Stomach smooth muscle (tissue), 2 donors: ENCODE measurements at regions not wholly inside any gene's neighbourhood (a gene's known extent, or its start where the extent isn't known, plus 50 kb on each side); places are given as distances from the start of the nearest gene placed in this dataset.

Experiments
- H3K27ac ChIP-seq: one replicate; pipeline ENCODE4 v1.7.0; 2013; ENCODE audit warnings: mild to moderate bottlenecking, low read length, inconsistent platforms
- H3K27me3 ChIP-seq, 2 donors: one replicate each; pipeline ENCODE4 v1.7.0; 2013; ENCODE audit warnings: low read length in 2 of 2; ENCODE audit not compliant: insufficient read depth in 2 of 2, control insufficient read depth in 1 of 2
- H3K36me3 ChIP-seq, 2 donors: one replicate each; pipeline ENCODE4 v1.7.0; 2013; ENCODE audit warnings: low read length in 2 of 2; ENCODE audit not compliant: control insufficient read depth in 2 of 2, insufficient read depth in 2 of 2
- H3K4me1 ChIP-seq: one replicate; pipeline ENCODE4 v1.7.0; 2013; ENCODE audit warnings: low read length; ENCODE audit not compliant: control insufficient read depth, insufficient read depth
- H3K4me3 ChIP-seq, 2 donors: one replicate each; pipeline ENCODE4 v1.7.0; 2013; ENCODE audit warnings: low read length in 2 of 2
- H3K9ac ChIP-seq, 2 donors: one replicate each; pipeline ENCODE4 v1.7.0; 2013; ENCODE audit warnings: low read length in 2 of 2, mild to moderate bottlenecking in 1 of 2
- H3K9me3 ChIP-seq, 2 donors: one replicate each; pipeline ENCODE4 v1.7.0; 2013; ENCODE audit warnings: low read length in 2 of 2; ENCODE audit not compliant: control insufficient read depth in 2 of 2
- donor health status: healthy.
- donor health status: Pancreatic carcinoma.

- Histone ChIP-seq H3K9me3 (peaks cover 0 to 3% of the 10 kb centered on the region in 2 donors), H3K27me3 (no peaks in the 10 kb centered on the region), H3K4me3 (no peak overlapping the region), H3K9ac (no peak overlapping the region), H3K36me3 (no peaks in the 10 kb centered on the region), H3K4me1 (no peaks in the 10 kb centered on the region), H3K27ac (no peak overlapping the region)
Measured at GRCh38 chr7:70937424-70937823, 194.5 kb upstream of the GALNT17 start.

- Histone ChIP-seq H3K9me3 (peaks cover 0 to 3% of the 10 kb centered on the region in 2 donors), H3K4me3 (no peak overlapping the region), H3K27me3 (no peaks in the 10 kb centered on the region), H3K4me1 (no peaks in the 10 kb centered on the region), H3K36me3 (no peaks in the 10 kb centered on the region), H3K27ac (no peak overlapping the region), H3K9ac (no peak overlapping the region)
Measured at GRCh38 chr7:70940597-70940996, 191.3 kb upstream of the GALNT17 start.

GRCh38 chr7:70942791-70943190 lies 189.2 kb upstream of the GALNT17 start:
- no peak overlapping the region for H3K27ac ChIP-seq
- H3K9ac ChIP-seq: no peak overlapping the region
- no peak overlapping the region for H3K4me3 ChIP-seq
- peaks cover 0 to 3% of the 10 kb centered on the region in 2 donors for H3K9me3 ChIP-seq
- no peaks in the 10 kb centered on the region for H3K27me3 ChIP-seq
- no peaks in the 10 kb centered on the region for H3K36me3 ChIP-seq
- no peaks in the 10 kb centered on the region for H3K4me1 ChIP-seq

GRCh38 chr7:70944516-70944915 lies 187.4 kb upstream of the GALNT17 start:
- Histone ChIP-seq H3K36me3 (no peaks in the 10 kb centered on the region), H3K27me3 (no peaks in the 10 kb centered on the region), H3K27ac (no peak overlapping the region), H3K4me1 (no peaks in the 10 kb centered on the region), H3K9me3 (peaks cover 0 to 7% of the 10 kb centered on the region in 2 donors), H3K9ac (no peak overlapping the region), H3K4me3 (no peak overlapping the region)

DNA sequence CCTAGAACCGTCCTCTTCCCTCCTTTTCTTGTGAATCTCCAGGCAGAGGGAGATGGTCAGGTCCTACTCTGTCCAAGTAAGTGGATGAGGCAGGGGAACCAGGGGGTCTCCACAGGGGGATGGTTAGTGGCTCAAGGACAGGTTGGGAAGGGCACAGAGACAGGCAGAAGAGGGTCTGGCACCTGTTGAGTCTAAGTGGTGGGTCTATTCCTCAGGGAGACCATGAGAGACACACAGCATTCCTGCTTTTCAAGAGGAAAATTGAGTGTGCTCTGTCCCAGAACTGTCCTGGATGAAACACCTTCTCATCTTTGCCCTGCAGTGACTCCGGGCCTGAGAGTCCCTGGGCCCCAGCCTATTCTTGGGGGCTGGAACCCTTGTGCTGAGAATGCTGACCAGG lies 184.8 kb upstream of the GALNT17 start:
- Histone ChIP-seq H3K27me3 (no peaks in the 10 kb centered on the region), H3K9ac (no peak overlapping the region), H3K36me3 (no peaks in the 10 kb centered on the region), H3K9me3 (peaks cover 0 to 10% of the 10 kb centered on the region in 2 donors), H3K4me1 (no peaks in the 10 kb centered on the region), H3K4me3 (no peak overlapping the region), H3K27ac (no peak overlapping the region)

DNA sequence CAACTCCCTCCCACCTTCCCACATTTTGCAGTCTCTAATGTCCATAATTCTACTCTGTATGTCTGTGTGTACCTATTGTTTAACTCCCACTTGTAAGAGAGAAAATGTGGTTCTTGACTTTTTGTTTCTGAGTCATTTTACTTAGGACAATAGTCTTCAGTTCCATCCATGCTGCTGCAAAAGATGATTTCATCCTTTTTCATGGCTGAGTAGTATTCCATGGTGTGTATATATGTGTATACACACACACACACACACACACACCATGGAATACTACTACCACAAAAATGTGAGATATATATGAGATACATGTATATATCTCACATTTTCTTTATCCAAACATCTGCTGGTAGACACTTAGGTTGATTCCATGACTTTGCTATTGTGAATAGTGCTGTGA lies 182.1 kb upstream of the GALNT17 start:
- H3K36me3 ChIP-seq: no peaks in the 10 kb centered on the region
- H3K4me1 ChIP-seq: no peaks in the 10 kb centered on the region
- H3K27ac ChIP-seq: no peak overlapping the region
- H3K4me3 ChIP-seq: no peak overlapping the region
- H3K27me3 ChIP-seq: no peaks in the 10 kb centered on the region
- H3K9ac ChIP-seq: no peak overlapping the region
- peaks cover 0 to 10% of the 10 kb centered on the region in 2 donors for H3K9me3 ChIP-seq

DNA sequence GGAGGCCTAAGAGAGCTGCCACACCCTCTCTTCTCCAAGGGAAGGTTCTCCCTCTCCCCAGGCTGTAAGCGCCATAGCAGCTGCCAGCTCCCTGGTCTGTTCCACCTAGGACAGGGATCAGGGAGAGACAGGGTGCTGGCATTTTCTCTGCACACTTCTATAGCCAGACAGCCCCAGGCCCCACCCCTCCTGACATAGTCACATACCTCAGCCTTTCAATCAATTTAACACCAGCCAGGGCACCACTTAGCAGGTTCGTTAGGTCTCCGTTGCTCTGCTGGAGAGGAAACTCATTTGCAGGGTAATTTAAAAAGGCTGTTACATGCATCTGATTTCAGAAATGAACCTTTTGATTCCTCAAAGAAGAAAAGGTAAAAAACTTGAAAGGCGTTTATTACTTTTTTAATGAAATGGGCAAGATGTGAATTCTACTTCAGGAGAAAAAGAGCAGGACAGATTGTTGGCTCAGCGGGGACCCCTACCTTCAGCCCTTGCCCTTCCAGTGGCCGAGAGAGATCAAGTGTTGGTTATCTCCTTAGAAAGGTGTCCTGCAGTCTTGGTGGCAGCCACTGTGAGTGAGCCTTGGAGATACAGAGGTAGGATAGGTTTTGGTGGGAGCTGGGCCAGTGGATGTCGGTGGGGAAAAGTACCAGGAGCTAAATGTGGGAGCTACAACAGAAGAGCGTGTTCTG lies 180.5 kb upstream of the GALNT17 start:
- no peaks in the 10 kb centered on the region for H3K4me1 ChIP-seq
- H3K36me3 ChIP-seq: no peaks in the 10 kb centered on the region
- H3K27ac ChIP-seq: no peak overlapping the region
- H3K9ac ChIP-seq: no peak overlapping the region
- peaks cover 0 to 10% of the 10 kb centered on the region in 2 donors for H3K9me3 ChIP-seq
- no peak overlapping the region for H3K4me3 ChIP-seq
- H3K27me3 ChIP-seq: no peaks in the 10 kb centered on the region

GRCh38 chr7:70952311-70952710 lies 179.6 kb upstream of the GALNT17 start:
- Histone ChIP-seq H3K36me3 (no peaks in the 10 kb centered on the region), H3K9me3 (peaks cover 0 to 10% of the 10 kb centered on the region in 2 donors), H3K27me3 (no peaks in the 10 kb centered on the region), H3K9ac (no peak overlapping the region), H3K4me1 (no peaks in the 10 kb centered on the region), H3K4me3 (no peak overlapping the region), H3K27ac (no peak overlapping the region)

GRCh38 chr7:70953331-70953741 lies 178.6 kb upstream of the GALNT17 start:
- Histone ChIP-seq H3K36me3 (no peaks in the 10 kb centered on the region), H3K27me3 (no peaks in the 10 kb centered on the region), H3K9me3 (peaks cover 0 to 9% of the 10 kb centered on the region in 2 donors), H3K9ac (no peak overlapping the region), H3K4me1 (no peaks in the 10 kb centered on the region), H3K27ac (no peak overlapping the region), H3K4me3 (no peak overlapping the region)

- Histone ChIP-seq H3K9ac (no peak overlapping the region), H3K9me3 (peaks cover 0 to 6% of the 10 kb centered on the region in 2 donors), H3K4me3 (no peak overlapping the region), H3K27me3 (no peaks in the 10 kb centered on the region), H3K36me3 (no peaks in the 10 kb centered on the region), H3K27ac (no peak overlapping the region), H3K4me1 (no peaks in the 10 kb centered on the region)
Measured at GRCh38 chr7:70953796-70954195, 178.1 kb upstream of the GALNT17 start.

DNA sequence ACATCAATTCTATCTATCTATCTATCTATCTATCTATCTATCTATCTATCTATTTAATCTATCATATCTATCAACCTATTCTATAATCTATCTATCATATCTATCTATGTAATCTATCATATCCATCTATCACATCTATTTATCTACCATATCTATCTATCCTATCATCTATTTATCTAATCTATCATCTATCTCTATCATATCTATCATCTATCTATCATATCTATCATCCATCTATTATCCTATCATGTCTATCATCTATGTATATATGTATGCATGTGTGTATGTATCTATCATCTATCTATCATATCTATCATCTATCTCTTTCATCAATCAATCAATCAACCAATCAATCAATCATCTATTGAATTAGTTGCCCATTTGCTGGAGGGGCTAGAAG lies 159.3 kb upstream of the GALNT17 start:
- H3K9me3 ChIP-seq: peaks cover 3 to 15% of the 10 kb centered on the region in 2 donors
- no peaks in the 10 kb centered on the region for H3K27me3 ChIP-seq
- no peaks in the 10 kb centered on the region for H3K4me1 ChIP-seq
- no peak overlapping the region for H3K4me3 ChIP-seq
- no peak overlapping the region for H3K9ac ChIP-seq
- H3K36me3 ChIP-seq: no peaks in the 10 kb centered on the region
- no peak overlapping the region for H3K27ac ChIP-seq
